GM21526 (cell line): ENCODE measurements at regions not wholly inside any gene's neighbourhood (a gene's known extent, or its start where the extent isn't known, plus 50 kb on each side); places are given as distances from the start of the nearest gene placed in this dataset.
"Not testable (repeated sequence)": the region's sequence is repeated elsewhere in the genome, so short reads cannot be mapped to it uniquely, and the experiment has no call there.

Experiments
- ATAC-seq: cut with Tn5 transposase; IDR thresholded peaks from one replicate; pipeline ENCODE4 v1.9.1; 2021; ENCODE audit warnings: moderate library complexity; ENCODE audit not compliant: unreplicated experiment, low FRiP score

DNA sequence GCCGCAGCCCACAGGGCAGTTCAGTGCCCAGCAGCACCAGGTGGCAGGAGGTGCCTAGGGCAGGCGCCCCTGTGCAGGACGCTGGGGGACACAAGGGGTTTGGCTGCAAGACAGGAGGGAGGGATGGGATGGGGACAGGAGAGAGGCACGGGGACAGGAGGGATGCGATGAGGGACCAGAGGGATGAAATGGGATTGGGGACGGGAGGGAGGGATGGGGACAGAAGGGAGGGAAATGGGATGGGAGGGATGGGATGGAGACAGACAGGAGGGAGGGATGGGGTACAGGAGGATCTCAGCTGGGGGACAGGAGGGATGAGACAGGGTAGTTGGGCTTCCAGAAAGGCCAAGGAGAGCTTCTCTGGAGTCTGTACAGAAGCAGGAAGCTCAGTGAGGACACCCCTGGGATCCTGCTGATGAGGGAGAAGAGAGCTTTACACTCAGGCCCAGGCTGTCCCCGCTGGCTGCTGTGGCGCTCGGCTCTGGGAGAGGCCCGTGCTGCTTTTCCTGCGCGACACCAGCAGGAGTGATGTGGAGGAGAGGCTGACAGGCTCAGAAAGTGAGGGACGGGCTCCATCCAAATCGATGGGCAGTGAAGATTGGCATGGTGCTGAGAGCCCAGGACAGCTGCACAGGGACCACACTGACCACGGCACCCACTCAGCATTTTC is 400.8 kb downstream of the SMOC2 start:
- no peak for ATAC-seq

DNA sequence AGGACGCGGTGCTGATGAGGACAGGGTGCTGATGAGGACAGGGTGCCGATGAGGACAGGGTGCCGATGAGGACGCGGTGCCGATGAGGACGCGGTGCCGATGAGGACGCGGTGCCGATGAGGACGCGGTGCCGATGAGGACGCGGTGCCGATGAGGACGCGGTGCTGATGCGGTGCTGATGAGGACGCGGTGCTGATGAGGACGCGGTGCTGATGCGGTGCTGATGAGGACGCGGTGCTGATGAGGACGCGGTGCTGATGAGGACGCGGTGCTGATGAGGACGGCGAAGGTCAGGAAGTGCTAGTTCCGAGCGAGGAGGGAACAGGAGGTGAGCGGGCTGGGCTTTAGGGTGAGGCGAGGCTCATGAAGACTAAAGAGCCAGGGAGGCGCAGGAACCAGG is 399.9 kb downstream of the SMOC2 start:
- not testable (repeated sequence) for ATAC-seq

DNA sequence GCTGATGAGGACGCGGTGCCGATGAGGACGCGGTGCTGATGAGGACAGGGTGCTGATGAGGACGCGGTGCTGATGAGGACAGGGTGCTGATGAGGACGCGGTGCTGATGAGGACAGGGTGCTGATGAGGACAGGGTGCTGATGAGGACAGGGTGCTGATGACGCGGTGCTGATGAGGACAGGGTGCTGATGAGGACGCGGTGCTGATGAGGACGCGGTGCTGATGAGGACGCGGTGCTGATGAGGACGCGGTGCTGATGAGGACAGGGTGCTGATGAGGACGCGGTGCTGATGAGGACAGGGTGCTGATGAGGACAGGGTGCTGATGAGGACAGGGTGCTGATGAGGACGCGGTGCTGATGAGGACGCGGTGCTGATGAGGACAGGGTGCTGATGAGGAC is 399.3 kb downstream of the SMOC2 start:
- ATAC-seq, result not testable (repeated sequence)

DNA sequence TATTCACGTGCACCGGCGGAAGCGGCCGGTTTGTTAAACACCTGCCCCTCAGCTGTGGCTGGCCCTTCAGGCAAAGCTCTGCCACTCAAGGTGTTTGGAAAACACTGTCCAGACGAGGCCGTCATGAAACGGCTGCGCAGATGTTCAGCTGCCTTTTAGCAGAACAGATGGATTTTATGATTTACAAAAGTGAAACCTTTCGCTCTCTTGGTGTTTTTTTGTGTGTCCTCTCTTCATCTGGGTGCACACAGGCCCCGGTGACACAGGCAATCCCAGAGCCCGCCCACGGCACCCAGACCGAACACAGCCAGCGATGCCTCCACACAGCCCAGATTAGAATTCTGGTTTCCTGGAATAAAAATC is 397.0 kb downstream of the SMOC2 start:
- no peak for ATAC-seq

DNA sequence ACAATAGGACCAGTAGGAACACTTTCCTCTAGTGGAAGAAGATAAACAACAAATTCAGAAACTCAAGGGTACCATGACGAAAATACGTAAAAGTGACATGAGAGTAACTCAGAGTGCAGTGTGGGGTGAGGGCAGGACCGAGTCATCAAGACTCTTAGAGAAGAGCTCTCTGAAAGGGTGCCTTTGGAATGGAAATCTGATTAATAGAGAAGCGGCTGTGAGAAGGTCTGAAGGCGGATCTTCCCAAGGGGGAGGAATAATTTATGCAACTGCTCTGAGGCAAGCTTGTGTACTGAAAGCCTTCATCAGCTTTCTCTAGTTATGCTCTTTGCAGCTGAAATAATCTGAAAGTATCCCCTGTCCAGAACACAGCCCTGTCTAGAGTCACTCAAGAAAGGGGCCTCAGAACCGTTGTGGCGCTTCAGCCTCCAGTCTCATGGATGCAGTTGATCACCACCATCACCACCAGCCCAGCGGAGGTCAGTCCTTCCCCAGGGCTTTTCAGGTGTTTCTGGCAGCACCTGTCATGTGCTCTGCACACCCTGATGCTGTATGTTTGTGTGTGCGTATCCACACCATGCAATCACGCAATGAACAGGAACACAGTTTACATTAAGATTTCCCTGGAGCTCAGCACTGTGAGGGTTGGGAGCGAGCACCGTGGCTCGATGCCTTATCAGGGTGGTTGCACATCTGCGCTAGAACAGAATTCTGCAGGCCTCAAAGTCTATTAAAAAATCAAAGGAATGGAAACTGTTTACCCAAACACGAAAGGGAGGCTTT is 396.5 kb downstream of the SMOC2 start:
- ATAC-seq, result no peak

DNA sequence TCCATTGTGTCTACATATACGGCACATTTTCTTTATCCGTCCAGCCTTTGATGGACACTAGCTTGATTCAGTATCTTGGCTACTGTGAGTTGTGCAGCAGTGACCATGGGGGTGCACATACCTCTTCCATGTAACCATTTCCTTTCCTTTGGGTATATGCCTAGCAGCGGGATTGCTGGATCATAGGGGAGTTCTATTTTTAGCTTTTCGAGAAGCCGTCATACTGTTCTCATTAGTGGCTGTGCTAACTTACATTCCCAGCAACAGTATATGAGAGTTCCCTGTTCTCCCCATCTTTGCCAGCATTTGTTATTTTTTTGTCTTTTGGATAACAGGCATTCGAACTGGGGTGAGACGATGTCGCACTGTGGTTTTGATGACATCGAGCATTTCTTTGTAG is 395.0 kb downstream of the SMOC2 start:
- no peak for ATAC-seq

DNA sequence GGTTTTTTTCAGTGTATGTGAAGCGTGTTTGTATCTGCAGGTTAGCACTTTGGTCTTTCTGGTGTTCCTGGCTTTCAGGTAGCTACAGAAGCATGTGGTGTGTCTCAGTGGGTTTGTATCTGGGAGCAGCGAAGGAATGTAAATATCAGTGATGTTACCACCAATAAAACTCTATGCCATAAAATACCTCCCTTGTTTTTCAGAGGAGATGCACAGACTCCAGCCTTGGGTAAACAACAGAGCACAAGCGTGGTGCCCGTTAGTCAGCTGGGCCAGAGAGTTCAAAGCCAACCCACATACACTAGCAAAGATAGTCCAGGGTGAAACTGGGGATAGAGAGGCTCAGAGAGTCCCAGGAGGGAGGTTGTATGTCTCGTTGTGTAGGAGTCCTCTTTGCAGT is 393.8 kb downstream of the SMOC2 start:
- ATAC-seq, result no peak

DNA sequence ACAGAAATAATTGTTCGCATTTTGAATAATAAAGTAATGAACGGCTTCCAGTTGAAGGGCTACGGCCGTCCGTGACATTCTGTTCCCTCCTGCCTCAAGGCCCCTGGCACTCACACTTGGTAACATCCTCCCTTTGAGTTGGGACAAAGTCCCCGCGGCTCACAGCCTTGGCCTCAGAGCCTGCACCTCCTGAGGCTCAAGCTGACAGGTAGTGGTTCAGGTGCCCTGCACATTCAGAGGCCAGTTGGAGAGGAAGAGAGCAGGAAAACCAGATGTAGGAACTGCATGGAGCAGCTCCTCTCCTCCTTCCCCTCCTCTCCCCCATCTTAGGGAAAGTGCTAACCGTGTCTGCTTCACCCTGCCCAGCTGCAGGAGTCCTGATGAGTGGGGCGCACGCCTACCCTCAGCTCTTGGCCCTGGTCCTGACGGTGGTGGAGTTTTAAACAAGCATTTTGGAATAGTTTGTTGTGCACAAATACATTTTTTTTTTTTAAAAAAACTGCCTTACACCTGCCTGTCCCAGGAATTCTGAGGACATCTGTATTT is 393.1 kb downstream of the SMOC2 start:
- no peak for ATAC-seq

DNA sequence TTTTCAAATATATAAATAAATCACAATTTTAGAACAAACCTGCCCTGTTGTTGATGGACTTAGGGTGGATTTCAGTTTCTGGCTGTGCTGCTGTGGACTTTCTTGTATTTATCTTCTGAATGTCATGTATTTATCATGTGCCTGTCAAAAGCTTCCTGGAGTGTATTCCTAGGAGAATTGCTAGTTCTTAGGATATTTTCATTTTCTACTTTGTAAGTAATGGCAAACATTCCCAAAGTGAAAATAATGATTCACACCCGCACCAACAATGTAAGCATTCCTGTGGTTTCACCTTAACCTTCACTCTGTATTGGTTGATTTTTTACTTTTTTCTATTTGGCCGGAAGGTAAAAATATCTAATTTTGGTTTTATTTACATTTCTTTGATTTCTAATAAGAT is 387.8 kb downstream of the SMOC2 start:
- no peak for ATAC-seq

DNA sequence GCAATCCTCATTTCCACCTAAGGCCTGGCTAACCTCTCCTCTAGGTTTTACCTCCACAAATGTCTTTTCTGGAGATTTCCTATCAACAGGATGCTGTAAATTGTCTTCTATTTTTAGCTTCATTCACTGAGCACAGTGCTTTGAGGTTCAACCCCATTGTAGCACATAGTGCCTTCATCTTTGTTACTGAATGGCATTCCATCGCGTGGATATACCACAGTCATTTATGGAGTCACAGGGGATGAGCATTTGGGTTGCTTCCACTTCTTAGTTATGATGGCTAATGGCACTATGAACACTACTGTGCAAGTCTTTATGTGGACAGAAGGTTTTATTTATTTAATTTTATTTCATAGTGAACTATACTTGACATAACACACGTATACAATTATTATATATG is 387.1 kb downstream of the SMOC2 start:
- no peak for ATAC-seq

DNA sequence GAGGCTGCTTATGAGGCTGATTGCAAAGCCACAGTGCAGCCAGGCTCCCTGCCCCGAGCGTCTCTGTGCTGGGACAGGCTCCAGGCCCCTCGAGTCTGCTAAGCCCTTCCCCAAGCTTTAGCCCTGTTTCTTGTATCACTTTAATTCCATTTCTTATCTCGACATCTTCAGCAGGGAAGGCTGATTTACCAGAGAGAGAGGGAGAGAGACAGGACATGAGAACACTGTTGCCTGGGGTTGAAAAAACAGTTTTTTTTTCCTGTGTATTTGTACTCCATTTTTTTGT is 386.5 kb downstream of the SMOC2 start:
- no peak for ATAC-seq

DNA sequence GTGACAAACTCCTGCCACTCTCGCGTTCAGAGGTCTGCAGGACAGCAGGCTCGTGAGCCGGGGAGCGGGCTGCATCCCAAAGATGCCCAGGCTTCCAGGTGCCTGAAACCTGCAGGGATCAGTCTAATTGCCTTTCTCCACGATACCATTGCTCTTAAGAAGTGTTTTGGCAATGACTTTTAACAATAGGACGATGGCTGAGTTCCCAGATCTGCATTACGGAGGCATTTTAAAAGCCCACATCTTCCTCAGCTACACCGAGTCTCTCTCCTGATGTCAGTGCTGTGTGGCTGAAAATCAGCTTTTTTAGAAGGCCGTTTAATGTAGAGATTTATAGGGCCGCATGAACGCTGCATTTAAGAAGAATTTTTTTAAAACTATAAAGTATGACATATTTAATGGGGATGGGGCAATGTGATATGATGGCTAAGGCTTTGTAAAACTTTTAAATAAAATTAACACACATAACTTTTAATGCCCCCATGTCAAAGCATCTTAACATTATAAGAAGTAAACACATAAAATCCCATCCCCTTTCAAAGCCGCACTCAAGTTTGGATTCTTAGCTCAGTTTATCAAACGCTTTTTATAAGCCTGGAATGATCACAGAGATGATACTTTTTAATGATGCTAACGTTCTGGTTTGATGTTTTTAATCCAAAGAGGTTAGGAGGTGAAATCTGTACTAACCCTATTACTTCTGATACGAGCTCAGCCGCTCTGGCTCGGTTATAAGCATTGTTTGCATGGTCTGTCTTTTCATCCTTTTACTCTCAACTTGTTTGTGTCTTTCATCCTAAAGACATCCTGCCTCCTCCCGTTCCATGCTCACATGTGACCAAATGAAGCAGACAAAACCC is 386.0 kb downstream of the SMOC2 start:
- no peak for ATAC-seq

DNA sequence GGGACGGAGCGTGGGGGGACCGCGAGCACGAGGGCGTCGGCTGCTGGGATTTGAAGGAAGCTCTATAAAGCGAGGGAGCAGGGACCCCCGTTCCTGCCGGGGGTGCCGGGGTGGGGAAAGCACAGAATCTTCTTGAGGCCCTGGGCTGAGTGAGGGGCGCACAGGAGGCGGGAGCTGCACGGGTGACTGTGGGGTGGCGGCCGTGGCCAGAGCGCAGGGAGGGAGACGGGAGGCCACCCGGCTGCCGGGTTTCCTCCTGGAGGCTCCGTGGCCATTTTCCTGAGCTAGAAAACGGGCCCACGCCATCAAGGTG is 385.1 kb downstream of the SMOC2 start:
- ATAC-seq, result no peak

DNA sequence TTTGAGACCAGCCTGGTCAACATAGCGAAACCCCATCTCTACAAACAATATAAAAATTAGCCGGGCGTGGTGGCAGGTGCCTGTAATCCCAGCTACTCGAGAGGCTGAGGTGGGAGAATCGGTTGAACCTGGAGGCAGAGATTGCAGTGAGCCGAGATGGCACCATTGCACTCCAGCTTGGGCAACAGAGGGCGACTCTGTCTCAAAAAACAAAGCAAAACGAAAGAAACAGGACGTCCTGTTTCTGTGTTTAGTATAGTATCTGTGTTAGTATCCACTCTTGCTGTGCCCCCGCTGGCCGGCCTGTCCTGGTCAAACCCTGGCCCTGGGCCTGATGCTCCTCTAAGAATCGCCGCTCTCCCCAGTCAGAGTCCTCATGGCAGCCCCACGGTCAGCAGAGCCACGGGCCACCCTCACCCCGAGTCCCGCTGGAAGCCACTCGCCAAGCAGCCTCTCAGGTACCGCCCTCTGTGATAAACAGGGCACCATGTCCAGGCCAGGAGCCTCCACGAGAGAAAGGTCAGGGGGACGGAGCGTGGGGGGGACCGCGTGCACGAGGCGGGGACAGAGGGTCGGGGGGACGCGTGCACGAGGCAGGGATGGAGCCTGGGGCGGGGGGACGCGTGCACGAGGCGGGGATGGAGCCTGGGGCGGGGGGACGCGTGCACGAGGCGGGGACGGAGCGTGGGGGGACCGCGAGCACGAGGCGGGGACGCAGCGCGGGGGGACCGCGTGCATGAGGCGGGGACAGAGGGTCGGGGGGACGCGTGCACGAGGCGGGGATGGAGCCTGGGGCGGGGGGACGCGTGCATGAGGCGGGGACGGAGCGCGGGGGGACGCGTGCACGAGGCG is 384.5 kb downstream of the SMOC2 start:
- no peak for ATAC-seq

DNA sequence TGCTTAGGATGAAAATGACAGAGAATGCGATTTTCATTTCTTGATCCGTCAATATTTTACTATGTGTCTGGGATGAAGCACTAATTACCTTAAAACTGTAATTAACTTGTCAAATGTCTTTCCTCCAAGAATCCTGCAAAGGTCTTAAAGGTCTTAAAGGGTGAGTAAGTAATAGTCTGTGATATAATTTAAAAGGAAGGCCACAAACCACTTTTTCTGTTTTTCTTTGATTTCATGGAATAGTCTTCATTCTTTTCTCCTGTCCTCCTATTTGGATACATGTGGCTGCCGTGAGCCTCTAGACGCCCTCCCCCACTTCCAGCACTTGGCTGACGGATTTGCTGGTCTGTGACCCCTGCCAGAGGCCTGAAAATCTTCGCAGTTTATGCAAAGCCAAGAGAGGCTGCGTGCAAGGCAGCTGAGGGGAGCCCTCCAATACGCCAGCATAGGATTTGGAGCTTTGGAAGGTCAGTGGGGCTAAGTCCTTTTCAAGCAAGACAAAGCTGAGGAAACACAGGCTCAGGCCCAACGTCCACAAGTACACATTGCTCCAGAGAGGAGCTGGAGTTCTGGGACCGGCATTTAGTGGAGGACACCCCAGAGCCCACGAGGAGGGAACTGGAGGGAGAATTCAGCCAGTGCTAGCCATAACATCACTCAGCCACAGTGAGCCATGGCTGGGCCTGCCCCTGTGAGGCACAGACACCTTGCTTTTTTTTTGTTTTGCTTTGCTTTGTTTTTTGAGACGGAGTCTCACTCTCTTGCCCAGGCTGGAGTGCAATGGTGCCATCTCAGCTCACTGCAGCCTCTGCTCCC is 382.6 kb downstream of the SMOC2 start:
- ATAC-seq, result no peak

DNA sequence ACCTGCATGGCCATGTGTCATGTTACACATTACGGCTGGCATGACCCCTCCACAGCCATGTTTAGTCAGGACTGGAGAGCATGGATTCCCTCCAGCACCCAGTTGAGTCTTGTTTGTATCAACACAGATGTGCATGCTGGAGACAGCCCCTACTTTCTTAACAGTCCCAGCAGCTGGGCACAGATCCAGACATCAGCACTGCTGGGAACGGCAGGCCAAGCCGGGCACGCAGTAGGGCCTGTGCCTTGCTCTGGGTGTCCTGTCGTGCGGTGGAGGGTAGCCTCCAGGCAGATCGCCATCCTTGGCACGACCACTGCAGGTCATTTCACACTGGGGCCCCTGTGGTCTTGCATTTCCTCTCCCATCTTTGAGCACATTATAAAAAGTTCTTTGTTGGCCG is 381.4 kb downstream of the SMOC2 start:
- no peak for ATAC-seq

DNA sequence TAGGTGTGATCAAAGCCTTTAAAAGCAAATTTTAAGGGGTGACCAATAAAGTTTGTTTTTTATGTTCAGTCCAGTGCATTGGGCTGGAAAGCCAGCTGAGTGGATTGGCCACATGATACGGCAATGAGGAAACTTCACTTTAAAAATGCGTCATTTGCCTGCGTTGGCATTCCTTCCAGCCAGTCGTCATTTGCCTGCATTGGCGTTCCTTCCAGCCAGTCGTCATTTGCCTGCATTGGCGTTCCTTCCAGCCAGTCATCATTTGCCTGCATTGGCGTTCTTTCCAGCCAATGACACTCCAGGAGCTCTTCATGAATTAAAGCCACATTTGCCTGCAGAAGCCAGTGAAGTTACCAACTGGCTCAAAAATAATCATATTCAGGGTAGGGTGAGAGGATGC is 378.6 kb downstream of the SMOC2 start:
- no peak for ATAC-seq

DNA sequence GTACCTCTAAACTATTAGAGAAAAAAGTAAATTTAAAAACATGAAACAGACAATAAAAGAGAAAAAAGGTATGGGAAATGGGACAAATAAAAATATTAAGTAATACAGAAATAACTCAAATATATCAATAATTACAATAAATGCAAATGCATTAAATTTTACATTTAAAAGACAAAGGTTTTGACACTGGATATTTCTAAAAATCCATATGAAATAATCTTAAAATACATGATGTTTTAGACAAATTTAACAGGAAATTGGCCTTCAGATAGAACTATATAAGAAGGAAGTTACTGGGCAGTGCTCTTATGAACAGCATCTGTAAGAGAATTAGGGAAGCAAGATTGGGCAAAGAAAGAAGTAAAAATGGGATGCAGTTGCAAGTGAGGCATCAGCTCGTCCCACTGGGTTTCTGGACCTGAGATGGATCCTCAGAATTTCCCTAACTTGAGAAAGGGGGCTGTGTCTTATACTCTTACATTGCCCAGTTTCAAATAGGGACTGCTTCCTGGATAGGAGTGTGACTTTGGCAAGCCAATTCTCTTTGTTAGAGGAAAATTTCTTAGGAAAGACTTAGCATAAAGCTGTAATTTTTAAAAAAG is 376.7 kb downstream of the SMOC2 start:
- no peak for ATAC-seq

DNA sequence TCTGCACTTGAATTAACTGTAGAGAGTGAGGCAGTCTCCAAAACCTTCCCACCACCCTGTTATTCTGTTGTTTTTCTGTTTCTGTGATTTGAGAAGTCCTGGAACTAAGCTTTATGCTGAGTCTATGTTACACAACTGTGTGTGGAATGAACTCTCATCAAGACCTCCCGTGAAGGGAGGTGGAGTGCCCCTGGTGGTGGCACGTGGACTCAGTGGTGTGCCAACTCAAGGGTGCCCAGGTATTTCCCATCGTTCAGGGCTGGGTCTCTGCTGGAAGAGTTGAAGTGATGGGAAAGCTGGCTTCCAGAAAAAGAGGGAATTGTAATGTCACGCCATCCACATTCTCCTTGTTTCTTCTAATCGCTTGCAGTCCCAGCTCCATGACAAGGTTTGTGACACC is 374.2 kb downstream of the SMOC2 start:
- ATAC-seq, result no peak
